Uterus (tissue), 2 donors: ENCODE measurements at regions not wholly inside any gene's neighbourhood (a gene's known extent, or its start where the extent isn't known, plus 50 kb on each side); places are given as distances from the start of the nearest gene placed in this dataset.
"Not testable (repeated sequence)": the region's sequence is repeated elsewhere in the genome, so short reads cannot be mapped to it uniquely, and the experiment has no call there.

Source experiments
- CTCF ChIP-seq, 4 experiments: fragments of 200-600 bp in 2 of 4; fragments of 450-650 bp in 2 of 4; sonication (generic) in 2 of 4; IDR thresholded peaks; one replicate each; pipeline ENCODE4 v1.5.1; 2016 to 2019; ENCODE audit warnings: antibody characterized with exemption in 4 of 4, mild to moderate bottlenecking in 2 of 4, moderate library complexity in 1 of 4
- POLR2A ChIP-seq, 2 donors: fragments of 450-650 bp; IDR thresholded peaks; one replicate each; pipeline ENCODE4 v1.6.1; 2016; ENCODE audit warnings: antibody characterized with exemption in 2 of 2, mild to moderate bottlenecking in 1 of 2, moderate library complexity in 1 of 2

- not testable (repeated sequence) for TF ChIP-seq CTCF, POLR2A (IDR thresholded peaks at IDR 0.05)
Observed at GRCh38 chr6:58123770-58124169, 806.3 kb downstream of the PRIM2 start.
